Choroid plexus epithelial cell (primary cell): ENCODE measurements at regions not wholly inside any gene's neighbourhood (a gene's known extent, or its start where the extent isn't known, plus 50 kb on each side); places are given as distances from the start of the nearest gene placed in this dataset.

Experiments used
- DNase-seq: peaks from one replicate; pipeline ENCODE4 v3.0.0-alpha.2; 2010; ENCODE audit warnings: low read depth
- H3K4me3 ChIP-seq: 2 replicates; pipeline ENCODE4 v1.5.1; 2011; ENCODE audit warnings: low read depth, mild to moderate bottlenecking, control low read depth, low read length, moderate library complexity
- TF ChIP-seq, protein P1 (sequence below): conservative IDR thresholded peaks from 2 replicates; pipeline ENCODE4 v1.5.1; 2011; ENCODE audit warnings: low read depth, mild to moderate bottlenecking, control low read depth, inconsistent platforms, low read length, moderate library complexity

DNA sequence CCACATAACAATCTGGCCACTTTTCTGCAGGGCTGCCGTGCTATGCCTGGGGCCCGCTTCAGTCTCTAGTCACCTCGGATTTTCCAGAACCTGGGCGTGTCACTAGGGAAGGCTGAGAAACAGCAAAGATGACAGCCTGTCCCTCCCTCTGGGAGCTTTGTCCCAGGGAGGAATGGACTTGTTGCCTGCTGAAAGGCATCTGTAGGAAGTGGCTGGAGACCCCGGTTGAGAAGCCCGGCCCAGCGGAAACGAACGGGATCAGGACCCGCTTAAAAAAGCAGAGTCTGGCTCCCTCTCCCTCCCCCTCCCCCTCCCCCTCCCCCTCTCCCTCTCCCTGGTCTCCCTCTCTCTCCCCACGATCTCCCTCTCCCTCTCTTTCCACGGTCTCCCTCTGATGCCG lies 149.5 kb upstream of the ZNF516 start:
- no peak for DNase-seq
- H3K4me3 ChIP-seq, result no peak overlapping the region
- TF ChIP-seq, protein P1, sequence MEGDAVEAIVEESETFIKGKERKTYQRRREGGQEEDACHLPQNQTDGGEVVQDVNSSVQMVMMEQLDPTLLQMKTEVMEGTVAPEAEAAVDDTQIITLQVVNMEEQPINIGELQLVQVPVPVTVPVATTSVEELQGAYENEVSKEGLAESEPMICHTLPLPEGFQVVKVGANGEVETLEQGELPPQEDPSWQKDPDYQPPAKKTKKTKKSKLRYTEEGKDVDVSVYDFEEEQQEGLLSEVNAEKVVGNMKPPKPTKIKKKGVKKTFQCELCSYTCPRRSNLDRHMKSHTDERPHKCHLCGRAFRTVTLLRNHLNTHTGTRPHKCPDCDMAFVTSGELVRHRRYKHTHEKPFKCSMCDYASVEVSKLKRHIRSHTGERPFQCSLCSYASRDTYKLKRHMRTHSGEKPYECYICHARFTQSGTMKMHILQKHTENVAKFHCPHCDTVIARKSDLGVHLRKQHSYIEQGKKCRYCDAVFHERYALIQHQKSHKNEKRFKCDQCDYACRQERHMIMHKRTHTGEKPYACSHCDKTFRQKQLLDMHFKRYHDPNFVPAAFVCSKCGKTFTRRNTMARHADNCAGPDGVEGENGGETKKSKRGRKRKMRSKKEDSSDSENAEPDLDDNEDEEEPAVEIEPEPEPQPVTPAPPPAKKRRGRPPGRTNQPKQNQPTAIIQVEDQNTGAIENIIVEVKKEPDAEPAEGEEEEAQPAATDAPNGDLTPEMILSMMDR, result no peak

- no peak for DNase-seq
- H3K4me3 ChIP-seq, result no peak overlapping the region
- TF ChIP-seq, protein P1, result no peak
Observed at GRCh38 chr18:76643996-76644395, 149.0 kb upstream of the ZNF516 start.

DNA sequence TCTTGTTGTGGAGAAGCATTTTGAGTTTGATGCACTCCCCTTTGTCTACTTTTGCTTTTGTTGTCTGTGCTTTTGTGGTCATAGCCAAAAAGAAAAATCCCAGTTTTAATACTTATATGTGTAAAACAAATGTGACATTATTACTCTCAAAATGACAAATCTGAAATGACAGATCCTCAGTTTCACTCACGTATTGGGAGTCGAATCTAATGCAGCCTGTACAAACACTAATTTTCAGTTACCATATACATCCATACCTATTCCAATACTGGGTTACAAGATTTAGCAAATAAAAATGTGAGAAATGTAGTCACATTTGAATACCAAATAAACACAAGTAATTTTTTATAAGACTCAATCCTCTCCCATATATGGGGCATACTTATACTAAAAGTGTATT lies 148.2 kb upstream of the ZNF516 start:
- TF ChIP-seq, protein P1, result no peak
- no peak for DNase-seq
- no peak overlapping the region for H3K4me3 ChIP-seq

GRCh38 chr18:76640438-76640837 lies 145.4 kb upstream of the ZNF516 start:
- no peak for DNase-seq
- TF ChIP-seq, protein P1, result no peak
- no peak overlapping the region for H3K4me3 ChIP-seq

DNA sequence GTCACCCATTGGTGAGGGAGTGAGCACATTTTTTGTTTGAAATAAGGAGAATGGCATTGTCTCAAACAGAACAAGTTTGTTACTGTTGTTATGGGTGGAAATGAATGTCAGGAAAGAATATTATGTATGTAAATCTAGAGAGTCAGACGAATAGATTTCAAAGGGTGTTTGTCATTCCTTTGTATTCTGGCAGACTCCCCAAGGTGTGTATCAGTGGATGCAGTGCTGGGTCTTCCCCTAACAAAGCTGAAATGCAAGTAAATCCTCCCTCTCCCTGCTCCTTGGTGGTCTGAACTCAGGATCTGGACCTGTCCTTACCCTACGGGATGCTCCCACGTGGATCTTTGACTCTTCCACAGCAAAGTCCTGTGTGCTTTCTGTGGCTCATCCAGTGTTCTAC lies 139.5 kb upstream of the ZNF516 start:
- TF ChIP-seq, protein P1, result no peak

DNA sequence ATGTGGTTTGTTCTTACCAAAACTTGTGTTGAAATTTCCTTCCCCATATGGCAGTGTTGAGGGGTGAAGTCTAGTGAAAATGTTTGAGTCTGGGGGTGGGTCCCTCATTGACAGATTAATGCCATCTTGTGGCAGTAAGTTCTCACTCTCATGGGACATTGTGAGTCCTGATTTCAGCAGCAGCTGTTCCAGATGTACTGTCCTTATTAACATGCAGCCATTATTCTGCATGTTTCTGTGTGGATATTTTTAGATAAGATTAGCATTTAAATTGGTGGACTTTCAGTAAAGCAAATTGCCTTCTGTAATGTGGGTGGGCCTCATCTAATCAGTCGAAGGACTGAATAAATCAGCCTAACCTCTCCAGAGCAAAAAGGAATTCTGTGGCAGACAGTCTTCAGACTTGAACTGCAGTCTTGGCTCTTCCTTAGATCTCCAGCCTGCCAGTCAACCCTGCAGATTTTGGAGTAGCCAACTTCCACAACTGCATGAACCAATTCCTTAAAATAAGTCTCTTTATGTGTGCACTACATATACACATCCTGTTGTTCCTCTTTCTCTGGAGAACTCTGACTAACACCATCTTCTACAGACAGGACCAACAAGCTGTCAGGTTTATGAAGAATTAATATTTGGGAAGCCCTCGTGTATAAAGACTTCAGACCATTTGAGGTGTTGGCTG lies 138.7 kb upstream of the ZNF516 start:
- DNase-seq, result no peak
- no peak overlapping the region for H3K4me3 ChIP-seq
- TF ChIP-seq, protein P1, result no peak

More for the DNA sequence above, 139.5 kb upstream of the ZNF516 start:
- DNase-seq, result no peak
- no peak overlapping the region for H3K4me3 ChIP-seq

DNA sequence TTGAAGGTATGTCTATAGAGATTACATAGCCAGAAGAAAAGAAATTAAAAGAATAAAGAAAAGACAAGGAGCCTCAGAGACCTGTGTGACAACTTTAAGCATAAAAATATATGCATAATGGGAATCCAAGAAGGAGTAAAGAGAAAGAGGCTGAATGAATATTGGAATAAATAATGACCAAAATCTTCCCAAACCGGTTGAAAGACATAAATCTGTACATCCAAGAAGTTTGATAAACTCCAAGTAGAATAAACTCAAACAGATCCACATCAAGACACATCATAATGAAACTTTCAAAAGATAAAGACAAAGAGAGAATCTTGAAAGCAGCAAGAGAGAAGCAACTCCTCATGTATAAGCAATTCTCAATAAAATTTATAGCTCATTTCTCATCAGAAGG lies 132.4 kb upstream of the ZNF516 start:
- TF ChIP-seq, protein P1, result no peak
- no peak overlapping the region for H3K4me3 ChIP-seq
- no peak for DNase-seq
